Right hindlimb (tissue), 1 donor: ENCODE measurements at regions not wholly inside any gene's neighbourhood (a gene's known extent, or its start where the extent isn't known, plus 50 kb on each side); places are given as distances from the start of the nearest gene placed in this dataset.

Source experiments
- DNase-seq: peaks from one replicate; pipeline ENCODE4 v3.0.0-alpha.2; 2018

GRCh38 chr5:96157841-96158291, 196.2 kb upstream of the ELL2 start:
- DNase-seq = no peak

DNA sequence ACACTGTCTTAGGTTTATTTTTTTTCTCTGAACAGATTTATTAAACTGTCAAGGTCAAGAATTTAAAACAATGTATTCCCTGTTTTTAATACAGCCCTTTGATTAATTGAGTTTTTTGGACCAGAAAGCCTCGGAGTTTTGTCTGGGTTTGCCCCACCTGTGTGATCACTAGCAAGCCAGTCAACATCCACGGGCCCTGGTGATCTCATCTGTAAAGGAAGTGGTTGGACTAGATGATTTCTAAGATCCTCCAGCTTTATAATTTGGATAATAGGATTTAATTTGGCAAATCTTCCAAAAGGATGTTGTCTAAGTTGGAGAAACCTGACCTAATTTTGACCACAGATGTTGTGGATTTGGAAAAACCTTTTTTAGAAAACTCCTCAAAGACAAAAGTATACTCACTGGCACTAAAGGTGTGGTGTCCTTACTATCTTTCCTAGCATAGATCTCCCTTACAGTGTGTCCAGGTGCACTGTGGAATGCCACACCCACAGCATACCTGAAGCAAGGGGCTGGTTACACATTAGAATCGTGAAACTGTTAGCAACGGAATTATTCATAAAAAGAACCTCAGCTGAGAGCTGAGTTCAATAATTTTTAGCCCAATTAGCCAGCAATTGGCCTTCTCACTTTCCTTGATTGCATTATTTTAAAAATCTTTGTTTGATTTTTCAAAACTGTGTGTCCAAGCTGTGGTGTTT, 195.6 kb upstream of the ELL2 start:
- DNase-seq = no peak

GRCh38 chr5:96155147-96155546, 193.5 kb upstream of the ELL2 start:
- no peak for DNase-seq

DNA sequence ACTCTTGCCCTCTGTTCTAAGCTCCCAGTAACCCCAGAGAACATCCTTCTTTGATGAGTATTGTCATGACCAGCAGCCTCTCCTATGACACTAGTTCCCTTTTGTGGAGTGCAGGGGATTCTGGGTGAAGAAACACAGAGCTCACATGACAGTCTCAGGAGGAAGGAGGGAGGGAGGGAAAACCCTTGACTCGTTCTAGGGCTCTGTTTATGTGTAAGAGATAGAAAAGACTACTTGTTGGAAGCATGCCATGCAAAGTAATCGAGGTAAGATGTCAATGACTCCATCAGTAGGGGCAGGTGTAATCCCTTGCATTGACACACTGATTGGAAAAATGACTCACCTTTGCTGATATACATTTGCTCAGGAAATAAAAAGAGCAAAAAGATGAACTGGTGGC, 190.2 kb upstream of the ELL2 start:
- no peak for DNase-seq

GRCh38 chr5:96150007-96150406, 188.4 kb upstream of the ELL2 start:
- no peak for DNase-seq

DNA sequence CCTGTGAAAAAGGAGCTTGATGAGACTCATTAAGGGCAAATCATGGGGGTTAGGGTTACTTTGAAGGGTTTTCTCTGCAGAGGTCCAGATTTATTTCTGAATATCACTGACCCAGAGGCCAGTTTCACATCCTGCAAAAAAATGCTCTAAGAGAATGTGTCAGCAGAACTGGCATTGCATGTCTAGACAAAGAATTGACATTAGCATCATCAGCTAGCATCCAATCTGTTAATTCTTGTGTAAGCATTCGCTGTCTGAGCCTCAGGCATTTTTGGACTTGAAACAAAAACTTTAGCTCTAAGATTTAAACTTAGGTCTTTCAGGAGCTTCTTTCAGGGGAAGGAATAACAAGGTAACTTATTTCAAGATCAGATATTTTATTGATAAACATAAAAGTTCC, 187.9 kb upstream of the ELL2 start:
- DNase-seq = no peak

DNA sequence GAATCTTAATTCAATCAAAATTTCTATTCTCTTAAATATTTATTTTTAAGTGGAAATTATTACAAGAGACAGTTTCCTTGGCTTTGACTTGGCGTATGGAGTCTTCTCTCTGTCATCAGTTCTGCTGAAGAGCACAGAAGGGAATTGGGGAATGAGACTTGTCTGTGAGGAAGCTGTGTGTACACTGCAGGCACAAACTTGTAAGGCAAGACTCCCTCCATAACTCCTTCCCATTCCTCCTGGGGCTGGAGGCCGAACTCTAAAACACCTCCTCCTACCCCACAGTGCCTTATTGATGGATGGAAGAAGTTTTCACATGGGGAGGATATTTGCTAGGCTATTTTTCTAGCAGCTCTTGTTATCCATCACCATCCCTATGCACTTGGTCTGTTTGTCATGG, 187.4 kb upstream of the ELL2 start:
- no peak for DNase-seq

- DNase-seq = no peak
Observed at GRCh38 chr5:96148376-96148775, 186.7 kb upstream of the ELL2 start.

DNA sequence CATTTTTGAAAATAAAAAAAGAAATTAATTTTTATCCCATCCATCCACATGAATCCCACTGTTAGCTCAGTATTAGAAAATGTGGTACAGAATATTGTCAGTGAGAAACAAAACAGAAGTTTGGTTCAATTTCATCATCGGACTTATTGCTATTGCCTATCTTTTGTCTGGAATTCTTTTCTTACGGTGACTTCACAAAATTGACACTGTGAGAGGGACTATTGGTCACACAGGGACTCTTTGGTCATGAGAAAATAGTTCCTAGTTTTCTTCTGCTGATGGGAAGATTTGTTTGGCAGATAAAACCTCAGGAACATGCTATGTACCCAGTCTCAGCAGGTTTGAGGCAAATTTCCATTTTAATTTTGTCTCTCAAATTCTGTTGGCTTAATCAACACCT, 186.2 kb upstream of the ELL2 start:
- DNase-seq = no peak

- DNase-seq = no peak
Observed at GRCh38 chr5:96146675-96147074, 185.0 kb upstream of the ELL2 start.

GRCh38 chr5:96144289-96144688, 182.6 kb upstream of the ELL2 start:
- no peak for DNase-seq

DNA sequence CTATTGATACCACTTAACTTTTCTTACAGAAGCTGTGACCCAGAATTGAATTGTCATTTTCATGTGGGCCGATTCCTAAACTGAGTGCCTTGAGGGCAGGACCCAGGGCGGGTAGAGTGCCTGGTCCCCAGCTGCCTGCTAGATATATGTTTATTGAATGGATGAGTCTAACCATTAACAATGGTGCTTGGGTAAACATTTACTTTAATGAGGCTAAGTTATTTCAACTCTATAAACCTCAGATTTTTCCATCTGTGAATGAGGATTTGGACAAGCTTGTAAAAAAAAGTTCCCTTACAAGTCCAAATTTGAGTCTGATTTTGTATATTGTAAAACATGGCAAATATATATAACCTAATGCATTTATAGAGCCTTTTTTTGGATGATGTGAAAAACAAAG, 181.8 kb upstream of the ELL2 start:
- no peak for DNase-seq

DNA sequence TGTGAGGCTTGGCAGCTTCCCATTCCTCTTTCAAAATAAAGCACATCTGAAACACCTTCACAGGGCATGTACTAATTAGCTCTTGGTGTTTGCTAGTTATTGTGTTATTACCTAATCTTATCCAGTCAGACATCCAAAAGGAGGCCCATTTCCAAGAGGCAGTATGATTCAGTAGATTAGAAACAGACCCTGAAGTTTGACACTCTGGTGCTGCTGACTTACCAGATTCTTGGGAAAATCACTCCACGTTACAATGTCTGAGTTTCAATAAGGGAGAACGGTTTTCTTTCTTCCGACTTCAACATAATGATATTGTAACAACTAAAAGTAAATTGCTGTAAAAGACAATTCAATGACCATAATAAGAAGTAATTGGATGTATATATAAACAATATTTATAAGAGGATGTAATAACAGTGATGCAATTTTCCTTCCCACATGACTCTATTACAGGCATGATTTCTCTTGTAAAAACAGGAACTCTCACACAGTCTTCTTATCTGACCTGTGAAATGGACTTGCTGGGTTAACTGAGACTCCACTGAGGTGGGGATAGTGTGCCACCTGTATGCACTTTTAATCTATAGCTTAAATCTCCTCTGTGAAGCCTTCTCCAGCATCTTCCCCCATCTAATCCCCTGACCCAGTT, 181.3 kb upstream of the ELL2 start:
- no peak for DNase-seq

- no peak for DNase-seq
Observed at GRCh38 chr5:96142184-96142781, 180.6 kb upstream of the ELL2 start.

GRCh38 chr5:96141749-96142148, 180.1 kb upstream of the ELL2 start:
- DNase-seq = no peak

DNA sequence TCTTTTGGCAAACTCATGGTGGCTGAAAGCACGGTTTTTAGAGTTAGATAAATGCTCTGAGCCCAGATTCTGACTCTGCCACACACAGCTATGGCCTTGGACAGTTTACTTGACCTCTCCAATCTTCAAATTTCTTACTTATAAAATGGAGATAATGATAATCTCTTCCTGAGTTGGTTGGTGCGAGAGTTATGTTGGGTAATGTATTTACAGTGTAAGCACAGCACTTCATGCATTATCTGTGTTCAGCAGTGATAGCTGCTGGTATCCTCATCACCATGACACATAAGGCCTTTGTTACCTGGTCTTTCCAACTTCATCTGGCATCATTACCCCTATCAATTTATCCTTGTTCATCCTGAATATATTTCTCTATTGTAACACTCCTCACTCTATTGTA, 178.8 kb upstream of the ELL2 start:
- DNase-seq = no peak

DNA sequence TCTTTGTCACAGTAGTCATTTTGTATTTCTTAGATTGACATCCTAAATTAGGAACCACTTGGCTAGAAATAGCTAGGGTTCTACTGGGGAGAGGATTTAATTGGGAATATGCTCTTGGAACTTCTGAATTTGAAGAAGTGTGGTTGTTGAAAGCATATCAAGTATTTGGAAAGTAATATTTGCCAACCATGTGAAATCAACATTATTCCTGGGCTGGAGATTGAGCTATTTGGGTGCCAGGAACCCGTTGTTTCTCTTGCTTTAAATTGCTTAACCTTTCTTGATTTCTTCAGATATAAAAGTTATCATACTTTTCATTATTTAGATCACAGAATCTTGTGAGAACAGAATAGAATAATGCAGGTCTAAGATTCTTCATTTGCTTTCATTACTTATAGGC, 178.4 kb upstream of the ELL2 start:
- DNase-seq = no peak

DNA sequence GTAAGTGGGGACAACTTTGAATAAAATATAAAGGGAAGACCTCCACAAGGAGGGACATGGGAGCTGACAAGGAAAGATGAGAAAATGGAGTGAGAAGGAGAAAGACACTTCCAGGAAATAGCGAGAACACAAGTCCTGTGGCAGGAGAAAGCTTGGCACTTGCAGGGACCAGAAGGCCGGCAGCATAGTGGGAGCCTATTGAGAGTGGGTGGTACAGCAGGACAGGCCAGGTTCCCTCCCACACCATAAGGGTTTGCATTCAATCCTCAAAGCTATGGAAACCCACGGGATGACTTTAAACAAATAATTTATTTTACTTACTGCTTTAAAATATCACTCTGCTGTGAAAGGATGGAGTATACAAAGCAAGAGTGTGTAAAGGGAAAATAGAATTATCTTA, 173.2 kb upstream of the ELL2 start:
- no peak for DNase-seq

DNA sequence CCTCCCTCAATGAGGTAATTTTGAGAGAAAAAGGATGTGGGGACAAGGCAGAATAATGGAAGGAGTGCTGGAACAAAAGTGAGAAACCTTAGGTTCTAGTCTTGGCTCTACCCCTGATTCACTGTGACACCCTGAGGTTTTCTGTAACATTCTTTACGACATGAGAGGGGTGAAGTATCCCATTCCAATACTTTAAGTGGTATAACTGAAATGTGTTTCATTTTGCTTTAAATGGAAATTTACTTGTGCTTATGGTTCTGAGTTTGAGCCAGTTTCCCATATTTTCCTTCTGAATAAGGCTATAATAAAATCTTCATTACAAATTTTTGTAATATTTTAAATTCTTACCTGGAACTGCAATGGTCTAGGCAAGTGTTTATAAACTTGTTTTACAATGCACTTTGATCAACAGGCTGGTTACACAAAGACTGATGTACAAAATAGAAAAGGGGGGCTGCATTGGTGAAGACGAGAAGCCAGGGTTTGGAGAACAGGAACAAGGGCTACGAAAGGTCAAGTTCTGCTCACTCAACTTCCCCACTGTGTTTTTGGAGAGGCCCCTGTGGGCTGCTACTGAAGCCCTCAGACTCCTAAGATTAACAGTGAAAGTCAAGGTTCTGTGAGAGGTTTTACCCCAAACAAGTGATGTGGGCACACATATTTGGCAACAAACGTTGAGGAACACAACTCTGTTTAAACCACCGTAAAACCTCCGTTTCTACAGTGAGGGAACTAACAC, 171.9 kb upstream of the ELL2 start:
- DNase-seq = no peak

GRCh38 chr5:96129276-96129675, 167.6 kb upstream of the ELL2 start:
- no peak for DNase-seq

- DNase-seq = no peak
Observed at GRCh38 chr5:96128204-96128864, 166.7 kb upstream of the ELL2 start.

GRCh38 chr5:96127538-96127937, 165.9 kb upstream of the ELL2 start:
- no peak for DNase-seq

- DNase-seq = no peak
Observed at GRCh38 chr5:96125231-96125891, 163.7 kb upstream of the ELL2 start.
